ENCODE measurements at regions not wholly inside any gene's neighbourhood (a gene's known extent, or its start where the extent isn't known, plus 50 kb on each side); places are given as distances from the start of the nearest gene placed in this dataset.

DNA sequence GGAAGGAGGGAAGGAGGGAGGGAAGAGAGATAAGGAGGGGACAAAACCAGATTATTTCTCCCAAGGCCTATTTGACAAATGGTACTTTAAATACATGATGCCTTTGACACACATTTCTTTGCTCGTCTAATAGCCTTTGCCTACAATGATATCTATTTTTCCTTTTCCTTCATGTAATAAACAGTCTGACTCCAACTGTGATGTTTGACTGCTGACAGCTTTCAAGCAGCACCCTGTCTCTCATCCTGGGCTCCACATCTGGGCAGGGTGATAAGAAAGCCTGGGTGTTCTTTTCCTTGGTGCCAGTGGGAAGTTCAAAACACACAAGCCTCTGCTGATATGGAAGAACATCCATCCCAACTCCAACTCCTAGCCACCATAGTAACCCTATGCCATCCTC, 1277.7 kb upstream of the NXPH2 start:
- H3K9me3 Mint-ChIP-seq (ENCODE audit: unreplicated experiment): no peaks in the 10 kb centered on the region
- DNase-seq (ENCODE audit: extremely low spot score, unreplicated experiment): no peak
- no peak overlapping the region for H3K27ac Mint-ChIP-seq (ENCODE audit: unreplicated experiment)
- no peaks in the 10 kb centered on the region for H3K4me1 Mint-ChIP-seq (ENCODE audit: unreplicated experiment)
- no peak overlapping the region for H3K4me3 Mint-ChIP-seq (ENCODE audit: unreplicated experiment)
- H3K36me3 Mint-ChIP-seq (ENCODE audit: unreplicated experiment): no peaks in the 10 kb centered on the region
- TF ChIP-seq CTCF (IDR thresholded peaks at IDR 0.05): no peak
- peaks cover 11% of the 10 kb centered on the region for H3K27me3 Mint-ChIP-seq (ENCODE audit: unreplicated experiment)

GRCh38 chr2:140041811-140042210, 1261.6 kb upstream of the NXPH2 start:
- H3K4me3 Mint-ChIP-seq (ENCODE audit: unreplicated experiment): no peak overlapping the region
- H3K4me1 Mint-ChIP-seq (ENCODE audit: unreplicated experiment): no peaks in the 10 kb centered on the region
- no peak overlapping the region for H3K27ac Mint-ChIP-seq (ENCODE audit: unreplicated experiment)
- peaks cover 6% of the 10 kb centered on the region for H3K9me3 Mint-ChIP-seq (ENCODE audit: unreplicated experiment)
- no peak for TF ChIP-seq CTCF (IDR thresholded peaks at IDR 0.05)
- no peaks in the 10 kb centered on the region for H3K27me3 Mint-ChIP-seq (ENCODE audit: unreplicated experiment)
- H3K36me3 Mint-ChIP-seq (ENCODE audit: unreplicated experiment): no peaks in the 10 kb centered on the region
- DNase-seq (ENCODE audit: extremely low spot score, unreplicated experiment): no peak

DNA sequence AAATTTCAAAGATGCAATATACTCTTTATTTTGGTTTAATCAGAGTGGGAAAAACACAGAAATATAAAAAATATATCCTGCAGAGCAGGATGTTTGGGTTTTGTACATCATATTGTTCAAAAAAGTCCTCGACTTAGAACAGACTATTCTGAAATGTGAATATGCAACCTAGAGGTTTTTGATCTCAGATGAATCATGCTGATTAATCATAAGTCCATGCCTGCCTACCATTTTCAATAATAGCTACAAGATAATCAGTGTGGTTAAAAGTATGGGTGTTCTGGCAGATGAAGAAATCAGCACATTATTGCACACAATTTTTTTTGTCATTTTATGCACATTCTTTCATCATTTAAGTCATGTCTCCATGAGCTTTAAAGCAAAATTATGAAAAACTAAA, 1261.0 kb upstream of the NXPH2 start:
- Mint-ChIP-seq H3K4me1 (ENCODE audit: unreplicated experiment) (no peaks in the 10 kb centered on the region), H3K27me3 (ENCODE audit: unreplicated experiment) (no peaks in the 10 kb centered on the region), H3K9me3 (ENCODE audit: unreplicated experiment) (peaks cover 7% of the 10 kb centered on the region), H3K27ac (ENCODE audit: unreplicated experiment) (no peak overlapping the region), H3K36me3 (ENCODE audit: unreplicated experiment) (no peaks in the 10 kb centered on the region), H3K4me3 (ENCODE audit: unreplicated experiment) (no peak overlapping the region)
- TF ChIP-seq CTCF (IDR thresholded peaks at IDR 0.05): no peak
- DNase-seq (ENCODE audit: extremely low spot score, unreplicated experiment): no peak

DNA sequence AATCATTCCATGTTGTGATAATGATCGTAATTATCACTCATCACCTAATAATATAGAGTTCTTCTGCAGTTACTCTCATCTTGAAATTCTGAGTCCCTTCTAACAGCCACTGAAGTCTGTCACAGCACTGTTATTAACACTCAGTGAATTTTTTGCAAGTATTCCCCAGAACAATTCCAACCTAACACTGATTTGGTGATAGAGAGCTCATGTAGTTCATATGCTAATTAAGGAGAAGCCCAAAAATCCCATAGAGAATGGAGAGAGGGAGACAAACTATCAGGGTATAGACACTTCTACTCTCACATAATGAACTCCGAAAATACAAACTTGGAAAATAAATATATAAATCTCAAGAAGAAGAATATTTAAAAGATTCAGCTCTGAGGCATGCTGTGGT, 1253.4 kb upstream of the NXPH2 start:
- DNase-seq (ENCODE audit: extremely low spot score, unreplicated experiment): no peak
- TF ChIP-seq CTCF (IDR thresholded peaks at IDR 0.05): no peak
- no peaks in the 10 kb centered on the region for H3K4me1 Mint-ChIP-seq (ENCODE audit: unreplicated experiment)
- no peak overlapping the region for H3K4me3 Mint-ChIP-seq (ENCODE audit: unreplicated experiment)
- no peaks in the 10 kb centered on the region for H3K27me3 Mint-ChIP-seq (ENCODE audit: unreplicated experiment)
- H3K9me3 Mint-ChIP-seq (ENCODE audit: unreplicated experiment): peaks cover 7% of the 10 kb centered on the region
- H3K27ac Mint-ChIP-seq (ENCODE audit: unreplicated experiment): no peak overlapping the region
- no peaks in the 10 kb centered on the region for H3K36me3 Mint-ChIP-seq (ENCODE audit: unreplicated experiment)

- no peaks in the 10 kb centered on the region for H3K36me3 Mint-ChIP-seq (ENCODE audit: unreplicated experiment)
- no peaks in the 10 kb centered on the region for H3K9me3 Mint-ChIP-seq (ENCODE audit: unreplicated experiment)
- no peak overlapping the region for H3K4me3 Mint-ChIP-seq (ENCODE audit: unreplicated experiment)
- no peak for TF ChIP-seq CTCF (IDR thresholded peaks at IDR 0.05)
- H3K27me3 Mint-ChIP-seq (ENCODE audit: unreplicated experiment): no peaks in the 10 kb centered on the region
- no peak overlapping the region for H3K27ac Mint-ChIP-seq (ENCODE audit: unreplicated experiment)
- no peaks in the 10 kb centered on the region for H3K4me1 Mint-ChIP-seq (ENCODE audit: unreplicated experiment)
- DNase-seq (ENCODE audit: extremely low spot score, unreplicated experiment): no peak
Measured at GRCh38 chr2:140027966-140028365, 1247.8 kb upstream of the NXPH2 start.
